NCI-H524 treated with DMSO at 0.1 percent for 48 hours (cell line): ENCODE measurements at regions not wholly inside any gene's neighbourhood (a gene's known extent, or its start where the extent isn't known, plus 50 kb on each side); places are given as distances from the start of the nearest gene placed in this dataset.
"Not testable (repeated sequence)": the region's sequence is repeated elsewhere in the genome, so short reads cannot be mapped to it uniquely, and the experiment has no call there.

Source experiments
- DNase-seq: peaks from one replicate; lab custom pipeline; 2025; lab: John Stamatoyannopoulos, UW

- not testable (repeated sequence) for DNase-seq
These were observed 242.7 kb upstream of the FOXF1 start for GRCh38 chr16:86267657-86268056.

GRCh38 chr16:86270696-86271095, 239.6 kb upstream of the FOXF1 start:
- DNase-seq = no peak

GRCh38 chr16:86272744-86273143, 237.6 kb upstream of the FOXF1 start:
- DNase-seq = no peak

GRCh38 chr16:86277221-86277620, 233.1 kb upstream of the FOXF1 start:
- DNase-seq = no peak

GRCh38 chr16:86277859-86278258, 232.5 kb upstream of the FOXF1 start:
- DNase-seq = not testable (repeated sequence)

- DNase-seq = no peak
These were observed 228.9 kb upstream of the FOXF1 start for GRCh38 chr16:86281421-86281820.

- no peak for DNase-seq
These were observed 226.4 kb upstream of the FOXF1 start for GRCh38 chr16:86283944-86284343.

GRCh38 chr16:86285421-86285820, 224.9 kb upstream of the FOXF1 start:
- DNase-seq = no peak

- DNase-seq = no peak
These were observed 224.1 kb upstream of the FOXF1 start for GRCh38 chr16:86285938-86286921.

- DNase-seq = no peak
These were observed 223.2 kb upstream of the FOXF1 start for GRCh38 chr16:86286991-86287663.

GRCh38 chr16:86287664-86288201, 222.6 kb upstream of the FOXF1 start:
- no peak for DNase-seq

- no peak for DNase-seq
These were observed 221.5 kb upstream of the FOXF1 start for GRCh38 chr16:86288716-86289294.

- no peak for DNase-seq
These were observed 221.0 kb upstream of the FOXF1 start for GRCh38 chr16:86289304-86289703.

- DNase-seq = no peak
These were observed 220.4 kb upstream of the FOXF1 start for GRCh38 chr16:86289907-86290306.

- DNase-seq = no peak
These were observed 218.8 kb upstream of the FOXF1 start for GRCh38 chr16:86291491-86291890.

- DNase-seq = no peak
These were observed 218.1 kb upstream of the FOXF1 start for GRCh38 chr16:86292171-86292775.

GRCh38 chr16:86292942-86293341, 217.4 kb upstream of the FOXF1 start:
- DNase-seq = no peak

- no peak for DNase-seq
These were observed 216.4 kb upstream of the FOXF1 start for GRCh38 chr16:86293906-86294305.

- no peak for DNase-seq
These were observed 215.7 kb upstream of the FOXF1 start for GRCh38 chr16:86294535-86295196.

GRCh38 chr16:86296256-86296655, 214.1 kb upstream of the FOXF1 start:
- DNase-seq = no peak

- no peak for DNase-seq
These were observed 212.9 kb upstream of the FOXF1 start for GRCh38 chr16:86297391-86297790.
